Medulla oblongata (tissue), 1 donor: ENCODE measurements at regions not wholly inside any gene's neighbourhood (a gene's known extent, or its start where the extent isn't known, plus 50 kb on each side); places are given as distances from the start of the nearest gene placed in this dataset.

Experiments used
- DNase-seq: peaks from one replicate; pipeline ENCODE4 v3.0.0-alpha.2; 2015; ENCODE audit errors: extremely low spot score

DNA sequence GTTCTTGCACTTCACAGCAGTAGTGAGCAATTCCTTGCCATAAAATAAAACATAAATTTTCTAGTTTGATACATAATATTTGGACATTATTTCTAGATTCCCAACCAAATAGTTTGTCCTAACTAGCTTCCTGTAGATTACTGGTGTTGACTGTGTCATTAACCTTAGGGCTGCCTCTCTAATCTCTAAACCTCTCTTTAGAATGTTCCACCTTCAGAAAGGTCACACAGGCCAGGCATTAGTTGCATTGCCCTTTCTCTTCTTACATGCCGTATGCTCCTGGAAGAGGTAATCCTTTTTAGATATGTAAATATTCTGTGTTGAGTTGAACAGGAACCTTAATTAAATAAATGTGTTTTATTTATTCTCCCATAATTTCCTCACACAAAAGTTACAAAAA is 904.9 kb upstream of the CNTN5 start:
- DNase-seq: no peak

DNA sequence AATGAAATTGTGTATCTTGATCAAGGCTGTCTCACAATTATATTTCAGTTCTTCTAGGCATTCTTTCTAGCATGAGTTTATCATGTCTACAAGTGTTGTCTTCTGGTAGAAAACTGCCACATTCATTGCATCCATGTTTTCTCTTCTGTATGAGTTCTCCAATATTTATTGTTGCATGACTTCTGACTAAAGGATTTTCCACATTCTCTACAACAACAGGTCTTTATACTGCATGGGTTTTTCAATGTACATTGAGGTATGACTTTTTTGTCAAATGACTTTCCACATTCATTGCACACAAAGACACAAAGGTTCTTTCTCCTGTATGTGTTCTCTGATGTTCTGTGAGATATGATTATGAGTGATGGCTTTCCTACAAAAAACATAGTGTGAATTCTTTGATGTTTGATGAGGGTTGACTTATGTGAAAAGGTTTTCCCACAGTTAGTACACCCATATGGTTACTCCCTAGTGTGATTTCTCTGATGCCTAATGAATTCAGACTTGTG is 890.6 kb upstream of the CNTN5 start:
- no peak for DNase-seq

DNA sequence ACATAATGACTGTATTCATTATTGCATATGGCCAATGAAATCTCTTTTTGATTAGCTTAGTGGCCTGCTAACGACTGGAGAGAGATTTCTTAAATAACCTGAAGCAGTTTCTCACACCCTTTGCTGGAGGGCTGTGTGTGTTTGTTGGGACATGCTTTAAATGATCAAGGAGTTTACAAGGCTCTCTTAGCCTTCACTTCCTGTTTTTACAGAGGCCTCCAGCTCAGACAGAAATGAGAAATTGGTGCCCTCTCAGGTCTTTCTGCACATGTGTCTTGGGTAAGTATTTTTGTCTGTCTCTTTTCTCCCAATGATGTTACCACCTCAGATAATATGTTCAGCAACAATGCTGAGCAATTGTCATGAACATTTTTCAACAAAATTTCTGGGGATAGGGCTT is 884.4 kb upstream of the CNTN5 start:
- DNase-seq: no peak

DNA sequence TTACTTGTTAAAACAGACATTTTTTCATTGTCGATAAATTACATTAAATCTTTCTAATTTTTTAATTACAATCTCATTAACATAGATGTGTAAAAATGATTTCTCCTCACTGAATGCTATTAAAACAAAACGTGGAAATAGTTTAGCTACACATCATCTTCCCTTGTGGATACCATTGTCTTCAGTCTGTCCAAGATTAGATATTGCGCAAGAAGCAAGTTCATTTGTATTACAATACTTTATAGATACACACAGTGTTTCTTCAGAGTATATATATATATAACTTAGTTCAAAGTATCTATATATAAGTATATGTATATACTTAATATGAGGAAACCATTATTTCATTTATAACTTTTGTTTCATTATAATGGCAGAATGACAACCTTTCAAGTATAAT is 883.3 kb upstream of the CNTN5 start:
- DNase-seq: no peak

DNA sequence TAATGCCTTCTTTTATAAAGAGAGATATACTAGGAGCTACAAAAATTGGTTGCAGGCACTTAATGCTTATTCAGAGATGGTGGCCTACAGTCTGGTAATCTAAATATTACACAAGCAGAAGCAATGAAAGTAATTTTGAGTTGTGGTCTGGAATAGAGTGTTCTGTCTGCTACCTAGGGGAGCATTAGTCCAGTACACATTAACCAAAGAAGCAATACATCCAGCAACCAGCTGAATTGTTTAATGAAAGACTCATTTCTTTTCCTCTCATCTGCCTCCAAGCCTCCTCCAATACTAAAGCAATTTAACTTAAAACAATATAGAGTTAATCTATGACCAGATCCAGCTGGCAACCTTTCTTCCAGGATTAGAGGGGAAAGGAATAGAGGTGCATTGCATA is 877.1 kb upstream of the CNTN5 start:
- DNase-seq: no peak

DNA sequence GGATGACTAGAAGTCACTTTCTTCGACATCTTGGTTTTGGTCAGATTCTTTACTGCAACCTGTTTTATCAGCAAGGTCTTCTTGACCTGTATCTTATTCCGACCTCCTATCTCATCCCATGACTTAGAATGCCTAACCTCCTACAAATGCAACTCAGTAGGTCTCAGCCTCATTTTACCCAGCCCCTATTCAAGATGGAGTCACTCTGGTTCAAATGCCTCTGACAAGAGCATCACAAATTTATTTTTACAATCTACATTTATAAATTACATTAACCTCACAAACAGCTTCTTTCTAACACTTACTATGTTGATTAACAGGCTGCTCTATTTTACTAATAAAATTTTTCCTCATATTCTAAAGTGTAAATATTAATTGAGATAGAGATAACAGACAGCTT is 867.0 kb upstream of the CNTN5 start:
- no peak for DNase-seq

DNA sequence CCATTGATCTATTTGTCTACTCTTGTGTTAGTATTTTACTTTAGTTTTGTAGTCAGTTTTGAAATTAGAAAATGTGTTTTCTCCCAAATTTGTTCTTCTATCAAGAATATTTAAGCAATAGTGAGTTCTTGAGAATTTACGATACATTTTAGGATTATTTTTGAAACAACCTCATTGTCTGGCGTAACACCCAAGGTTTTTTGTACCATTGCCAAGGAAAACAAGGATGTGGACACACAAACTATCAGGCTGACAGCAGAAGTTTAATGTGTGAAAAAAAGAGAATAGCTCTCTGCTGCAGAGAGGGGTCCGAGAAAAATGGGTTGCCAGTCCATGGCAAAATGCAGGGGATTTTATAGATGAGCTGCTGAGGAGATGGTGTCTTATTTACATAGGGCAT is 865.1 kb upstream of the CNTN5 start:
- no peak for DNase-seq

DNA sequence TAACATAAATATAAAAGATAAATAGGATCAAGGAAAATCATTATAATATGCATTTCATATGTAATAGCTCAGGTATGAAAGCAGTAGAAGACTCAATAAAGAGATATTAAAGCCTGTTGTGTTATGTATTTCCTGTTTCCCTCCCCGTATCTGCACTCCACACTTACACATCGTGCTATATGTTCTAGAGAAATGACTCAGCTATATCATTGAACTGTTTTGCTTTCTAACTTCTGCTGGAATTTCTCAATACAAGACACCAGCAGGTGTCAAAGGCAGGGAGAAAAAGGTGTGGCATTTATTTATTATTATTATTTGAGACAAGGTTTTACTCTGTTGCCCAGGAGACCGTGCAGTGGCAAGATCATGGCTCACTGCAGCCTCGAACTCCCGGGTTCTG is 842.8 kb upstream of the CNTN5 start:
- DNase-seq: no peak

DNA sequence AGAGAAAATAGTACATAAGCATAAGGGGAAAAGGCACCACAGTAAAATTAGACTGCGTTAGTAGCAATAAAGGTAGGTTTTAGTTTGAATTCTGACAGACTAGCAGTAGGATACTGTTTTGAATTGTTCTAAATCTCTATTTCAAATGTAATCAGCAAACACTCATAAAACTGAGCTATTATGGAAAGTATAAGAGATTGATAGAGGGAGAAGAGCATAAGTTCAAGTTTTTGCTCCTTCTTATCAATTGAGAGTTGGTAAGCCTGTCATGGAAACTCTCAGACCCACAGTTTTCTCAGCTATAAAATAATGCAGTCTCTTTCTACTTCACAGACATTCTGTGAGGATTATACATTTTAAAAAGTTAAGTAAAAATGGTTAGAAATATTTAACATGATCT is 840.2 kb upstream of the CNTN5 start:
- DNase-seq: no peak

DNA sequence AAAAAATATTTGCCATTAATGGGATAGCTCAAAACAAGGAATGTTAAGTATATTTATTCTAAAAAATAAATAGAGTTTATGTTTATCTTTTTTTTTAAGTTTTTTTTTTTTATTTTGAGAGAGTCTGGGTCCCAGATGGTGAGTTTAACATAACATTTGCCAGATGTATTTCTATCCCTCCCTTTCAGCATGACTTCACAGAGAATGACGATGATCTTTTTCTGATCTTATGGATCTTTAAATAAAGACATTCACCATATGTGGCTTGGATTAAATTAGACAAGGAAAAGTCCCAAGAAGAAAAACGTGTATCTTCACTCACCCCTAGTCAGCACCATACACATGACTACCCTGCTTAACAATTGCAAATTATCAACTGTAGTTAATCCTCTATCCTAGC is 839.8 kb upstream of the CNTN5 start:
- no peak for DNase-seq

DNA sequence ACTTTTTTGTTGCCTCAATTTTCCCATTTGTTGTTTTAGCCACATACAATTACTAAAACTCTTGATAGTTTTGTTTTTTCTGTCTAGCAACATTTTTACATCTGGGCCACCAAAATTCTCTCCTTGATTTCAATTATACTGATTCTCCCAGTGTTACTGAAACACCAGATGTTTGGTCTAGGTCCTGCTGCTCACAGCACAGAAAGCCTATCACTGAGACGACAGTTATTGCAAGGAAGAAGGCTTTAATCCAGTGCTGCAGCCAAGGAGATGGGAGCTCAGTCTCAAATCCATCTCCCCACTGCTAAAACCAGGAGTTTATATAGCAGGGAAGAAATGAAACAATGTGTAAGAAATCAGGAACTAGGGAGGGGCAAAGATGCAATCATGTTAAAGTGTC is 837.7 kb upstream of the CNTN5 start:
- DNase-seq: no peak

DNA sequence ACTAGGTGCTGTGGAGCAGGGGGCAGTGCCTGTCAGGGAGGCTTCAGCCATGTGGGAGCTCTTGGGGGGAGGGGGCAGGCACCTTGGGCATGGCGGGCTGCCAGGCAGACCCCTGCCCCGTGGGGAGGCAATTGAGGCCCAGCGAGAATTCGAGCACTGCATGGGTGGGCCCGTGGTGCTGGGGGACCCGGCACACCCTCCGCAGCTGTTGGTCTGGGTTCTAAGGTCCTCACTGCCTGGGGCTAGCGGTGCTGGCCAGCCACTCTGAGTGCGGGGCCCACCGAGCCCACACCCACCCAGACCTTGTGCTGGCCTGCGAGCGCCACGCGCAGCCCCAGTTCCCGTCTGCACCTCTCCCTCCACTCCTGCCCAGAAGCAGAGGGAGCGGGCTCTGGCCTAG is 835.5 kb upstream of the CNTN5 start:
- DNase-seq: no peak

DNA sequence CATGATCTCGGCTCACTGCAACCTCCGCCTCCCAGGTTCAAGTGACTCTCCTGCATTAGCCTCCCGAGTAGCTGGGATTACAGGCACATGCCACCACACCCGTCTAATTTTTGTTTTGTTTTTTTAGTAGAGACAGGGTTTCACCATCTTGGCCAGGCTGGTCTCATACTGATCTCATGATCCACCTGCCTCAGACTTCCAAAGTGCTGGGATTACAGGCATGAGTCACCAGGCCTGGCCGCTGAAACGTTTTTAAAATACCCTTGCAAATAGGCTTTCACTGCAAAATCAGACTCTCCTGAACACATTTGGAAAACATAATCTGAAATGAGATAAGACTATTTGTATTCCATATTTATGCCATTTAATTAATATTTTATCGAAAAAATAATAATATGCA is 826.1 kb upstream of the CNTN5 start:
- no peak for DNase-seq

DNA sequence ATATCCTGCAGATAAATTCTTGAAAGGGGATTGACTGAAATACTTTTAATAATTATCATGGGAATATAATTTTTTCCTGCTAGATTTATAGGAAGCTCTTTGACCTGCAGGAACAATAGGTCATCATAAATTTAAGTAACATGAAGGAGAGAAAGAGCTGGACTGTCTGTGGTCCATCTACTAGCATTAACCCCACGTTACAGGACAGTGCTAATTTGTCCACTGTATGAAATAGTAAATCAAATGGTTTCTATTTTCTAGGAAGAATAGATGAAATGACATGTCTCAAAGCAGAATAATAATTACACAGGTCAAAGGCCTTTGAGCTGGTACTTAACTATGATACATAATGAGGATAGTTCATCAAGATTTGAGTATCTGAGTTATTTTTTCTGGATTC is 825.4 kb upstream of the CNTN5 start:
- DNase-seq: no peak

DNA sequence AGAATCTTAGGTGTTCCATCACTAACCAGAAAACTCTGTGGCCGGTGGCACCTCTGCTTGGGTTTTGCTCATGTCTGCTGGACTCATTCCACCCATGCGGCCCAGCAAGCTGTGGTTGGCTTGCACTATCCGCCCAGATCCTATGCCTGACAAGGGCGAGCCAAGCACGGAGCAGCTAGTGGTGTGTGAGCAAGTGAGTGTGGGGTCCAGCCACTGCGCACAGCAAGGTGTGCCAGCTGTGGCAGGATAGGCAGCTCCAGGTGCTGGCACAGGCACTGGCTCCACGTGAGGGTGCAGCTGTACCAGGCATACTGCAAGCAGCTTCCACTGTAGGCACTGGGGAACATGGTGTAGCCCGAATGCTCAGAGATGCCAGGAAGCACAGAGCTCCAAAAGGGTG is 813.7 kb upstream of the CNTN5 start:
- no peak for DNase-seq

DNA sequence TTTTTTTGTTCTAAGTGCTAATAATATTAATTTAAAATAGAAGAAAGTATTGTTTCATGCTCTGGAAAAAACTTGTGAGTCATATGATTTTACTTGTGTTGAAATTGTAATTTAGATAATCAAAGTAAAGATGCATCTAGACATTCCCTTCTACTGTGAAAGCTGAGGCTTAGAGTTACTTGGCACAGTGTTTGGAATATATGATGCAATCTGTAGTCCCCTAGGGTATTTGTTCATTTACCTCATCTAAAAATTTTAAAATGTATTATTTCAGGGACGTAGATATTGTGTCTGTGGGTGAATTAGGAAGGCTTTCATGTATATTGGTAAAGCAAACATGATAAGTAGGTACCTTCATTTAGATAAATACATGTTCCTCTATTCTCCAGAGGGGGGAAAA is 793.5 kb upstream of the CNTN5 start:
- no peak for DNase-seq

DNA sequence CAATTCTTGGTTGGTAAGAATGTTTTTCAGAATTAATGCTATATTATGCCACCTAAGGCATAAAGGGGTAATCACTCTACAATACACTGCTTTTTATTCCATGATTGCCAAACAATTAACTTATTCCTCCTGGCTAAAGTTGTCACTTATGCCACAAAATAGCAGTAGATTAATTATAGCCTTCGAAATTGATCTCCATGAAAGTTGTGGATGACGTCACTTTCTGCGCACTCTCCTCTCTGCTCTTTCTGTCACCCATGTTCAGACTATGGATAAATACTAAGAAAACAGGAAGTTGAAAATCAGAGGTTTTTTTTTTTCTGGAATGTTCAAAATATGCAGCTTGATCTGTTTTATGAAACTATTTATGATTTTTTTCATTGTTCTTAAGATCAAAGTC is 790.1 kb upstream of the CNTN5 start:
- DNase-seq: no peak

DNA sequence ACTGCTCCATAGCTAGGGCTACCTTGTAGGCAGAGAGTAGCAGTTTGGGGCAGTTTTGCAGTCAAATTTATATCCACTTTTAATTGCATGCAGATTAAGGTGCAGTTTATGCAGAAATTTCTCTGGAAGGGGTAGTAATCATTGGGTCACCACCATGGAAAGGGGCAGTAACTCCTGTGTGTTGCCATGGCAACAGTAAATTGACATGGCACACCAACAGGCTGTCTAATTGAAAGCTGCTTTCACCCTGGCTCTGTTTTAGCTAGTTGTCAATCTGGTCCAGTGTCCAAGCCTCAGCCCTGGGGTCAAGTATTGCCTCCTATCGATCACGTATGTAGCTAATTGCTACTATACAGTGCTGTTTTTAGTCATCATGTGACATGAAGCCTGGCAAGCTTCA is 786.1 kb upstream of the CNTN5 start:
- DNase-seq: no peak

DNA sequence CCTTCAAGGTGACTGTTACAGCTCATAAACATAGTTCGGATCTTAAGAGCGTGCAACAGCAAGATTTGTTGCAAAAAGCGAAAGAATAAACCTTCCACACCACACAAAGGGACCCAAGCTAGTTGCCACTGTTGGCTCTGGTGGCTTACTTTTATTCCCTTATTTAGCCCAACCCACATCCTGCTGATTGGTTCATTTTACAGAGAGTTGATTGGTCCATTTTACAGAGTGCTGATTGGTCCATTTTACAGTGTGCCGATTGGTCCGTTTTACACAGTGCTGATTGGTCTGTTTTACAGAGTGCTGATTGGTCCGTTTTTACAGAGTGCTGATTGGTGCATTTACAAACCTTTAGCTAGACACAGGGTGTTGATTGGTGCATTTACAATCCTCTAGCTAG is 776.9 kb upstream of the CNTN5 start:
- DNase-seq: no peak

DNA sequence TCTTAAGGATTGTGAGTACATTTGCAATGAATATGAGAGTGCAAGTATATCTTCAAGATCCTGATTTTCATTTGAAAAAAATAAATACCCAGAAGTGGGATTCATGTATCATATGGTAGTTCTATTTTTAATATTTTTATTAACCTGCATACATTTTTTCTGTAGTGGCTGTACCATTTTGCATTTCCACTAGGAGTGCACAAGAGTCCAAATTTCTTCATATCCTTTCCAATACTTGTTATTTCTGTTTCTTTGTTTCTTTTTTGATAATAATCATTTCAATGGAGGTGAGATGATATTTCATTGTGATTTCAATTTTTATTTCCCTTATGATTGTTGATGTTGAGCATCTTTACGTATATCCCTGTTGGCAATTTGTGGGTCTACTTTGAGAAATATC is 759.8 kb upstream of the CNTN5 start:
- DNase-seq: no peak

DNA sequence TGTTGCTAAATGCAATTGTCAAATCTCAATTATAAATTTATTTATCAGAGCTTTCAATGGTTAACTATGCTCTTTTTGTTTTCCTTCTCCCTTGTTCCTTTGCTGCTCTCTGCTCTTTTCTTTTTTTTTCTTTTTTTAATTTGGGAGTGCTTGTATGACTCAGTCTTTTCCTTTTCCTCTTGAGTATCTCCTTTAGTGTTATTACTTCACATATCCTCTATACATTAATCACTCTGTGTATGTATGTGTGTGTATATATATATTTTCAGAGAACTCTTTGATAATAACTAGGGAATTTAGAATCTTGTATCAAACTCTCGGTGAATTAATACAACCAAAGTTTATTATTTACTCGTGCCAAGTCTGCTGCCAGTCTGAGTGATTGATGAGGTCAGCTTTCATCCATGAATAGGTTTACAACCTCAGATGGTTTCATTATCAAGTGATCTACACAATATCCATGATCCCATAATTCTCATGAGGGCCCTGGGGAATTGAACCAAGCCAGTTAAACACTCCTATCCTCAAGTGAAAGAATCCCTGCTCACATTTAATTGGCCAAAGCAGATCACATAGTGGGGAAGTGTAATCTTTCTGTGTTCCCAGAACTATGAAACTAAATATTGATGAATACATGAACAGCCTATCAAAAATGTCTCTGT is 743.4 kb upstream of the CNTN5 start:
- no peak for DNase-seq

DNA sequence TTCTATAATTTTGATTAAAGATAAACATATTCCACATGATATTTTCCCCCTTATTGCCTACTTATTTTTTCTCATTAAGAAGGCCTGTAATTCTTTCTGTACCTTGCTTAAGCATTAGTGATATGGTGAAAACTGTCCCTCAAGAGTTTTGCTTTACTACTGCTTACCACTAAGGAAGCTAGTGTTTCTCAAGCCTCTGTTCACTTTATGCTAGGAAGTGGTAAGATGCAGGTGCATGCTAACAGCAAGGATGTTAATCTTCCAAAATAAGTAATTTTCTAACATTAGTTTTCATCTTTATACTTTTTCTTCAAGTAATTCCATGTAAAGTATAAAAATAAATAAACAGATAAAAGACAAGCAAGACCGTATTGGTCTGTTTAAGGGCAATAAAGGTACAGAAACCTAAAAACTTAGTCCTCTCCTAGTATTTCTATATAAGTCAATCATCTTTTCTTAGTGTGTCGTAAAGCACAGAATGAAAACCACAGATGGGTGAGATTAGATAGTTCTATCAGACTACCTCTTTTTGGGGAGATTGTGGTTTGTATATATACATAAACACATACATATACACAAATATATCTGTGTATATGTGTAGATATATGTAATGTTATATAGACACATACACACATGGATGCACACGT is 731.0 kb upstream of the CNTN5 start:
- no peak for DNase-seq

DNA sequence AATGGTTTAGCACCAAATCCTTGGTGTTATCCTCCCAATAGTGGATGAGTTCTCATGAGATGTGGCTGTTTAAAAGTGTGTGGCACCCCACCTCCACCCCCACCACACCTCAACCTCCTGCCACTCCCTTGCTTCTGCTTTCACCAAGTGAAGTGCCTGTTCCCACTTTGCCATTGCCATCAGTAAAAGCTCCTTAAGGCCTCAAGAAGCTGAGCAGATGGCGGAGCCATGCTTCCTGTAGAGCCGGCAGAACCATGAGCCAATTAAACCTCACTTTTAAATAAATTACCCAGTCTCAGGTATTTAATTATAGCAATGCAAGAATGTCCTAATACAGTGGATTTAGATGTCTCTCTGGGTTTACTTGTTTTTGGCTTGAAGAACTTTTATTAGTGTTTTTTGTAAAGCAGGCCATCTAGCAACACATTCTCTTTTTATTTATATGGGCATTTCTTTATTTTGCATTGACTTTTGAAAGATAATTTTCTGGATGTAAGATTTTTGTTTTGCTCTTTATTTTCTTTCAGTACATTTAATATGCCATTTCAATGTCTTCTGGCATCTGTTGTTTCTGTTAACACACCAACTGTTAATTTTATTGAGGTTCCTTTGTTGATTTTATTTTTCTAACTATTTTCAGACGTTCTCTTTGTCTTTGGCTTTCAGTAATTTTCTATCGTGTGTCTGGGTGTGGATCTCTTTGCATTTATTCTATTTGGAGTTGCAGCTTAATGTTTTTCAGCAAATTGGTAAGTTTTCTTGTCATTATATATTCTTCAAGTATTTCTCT is 724.5 kb upstream of the CNTN5 start:
- no peak for DNase-seq
